NCI-H446 (cell line): ENCODE measurements at regions not wholly inside any gene's neighbourhood (a gene's known extent, or its start where the extent isn't known, plus 50 kb on each side); places are given as distances from the start of the nearest gene placed in this dataset.

ENCODE experiments used
- DNase-seq, 2 experiments: peaks; one replicate each; lab custom pipeline; 2025; lab: John Stamatoyannopoulos, UW

DNA sequence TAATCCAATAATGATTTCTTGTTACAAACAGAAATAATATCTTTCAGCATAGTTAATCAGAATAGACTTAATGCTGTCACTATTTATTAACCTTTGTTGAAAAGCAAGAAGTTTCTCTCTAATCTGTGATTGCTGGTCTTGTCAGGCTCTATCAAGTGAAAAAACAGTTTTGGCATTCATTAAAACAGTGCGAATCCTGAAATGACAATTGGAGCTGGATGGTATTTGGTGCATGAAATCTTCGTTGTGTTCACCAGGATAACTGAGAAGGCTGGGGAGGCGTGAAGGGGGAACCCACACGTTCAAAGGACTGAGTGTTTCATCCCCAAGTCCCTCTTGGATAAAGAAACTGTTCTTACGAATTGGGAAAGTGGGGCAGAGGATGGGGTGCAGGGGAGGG lies 190.2 kb upstream of the MYL2 start:
- no peak for DNase-seq

DNA sequence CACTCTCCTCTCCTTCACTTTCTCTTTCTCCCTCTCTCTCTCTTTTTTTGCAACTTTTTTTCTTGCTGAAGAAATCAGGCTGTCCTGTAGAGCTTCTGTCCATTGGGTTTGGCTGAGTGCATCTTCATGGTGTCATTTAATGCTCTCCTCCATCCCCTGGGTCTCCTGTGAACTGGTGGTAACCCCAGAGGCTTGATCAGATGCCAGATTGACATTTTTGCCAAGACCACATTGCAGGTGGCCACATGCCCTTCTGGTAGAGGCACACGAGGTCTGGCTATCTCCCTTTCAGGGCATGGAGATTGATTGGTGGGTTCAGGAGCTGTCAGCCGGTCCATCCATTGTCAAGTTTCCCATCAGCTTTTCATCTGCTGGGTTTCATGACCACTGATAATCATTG lies 188.3 kb upstream of the MYL2 start:
- DNase-seq = no peak

DNA sequence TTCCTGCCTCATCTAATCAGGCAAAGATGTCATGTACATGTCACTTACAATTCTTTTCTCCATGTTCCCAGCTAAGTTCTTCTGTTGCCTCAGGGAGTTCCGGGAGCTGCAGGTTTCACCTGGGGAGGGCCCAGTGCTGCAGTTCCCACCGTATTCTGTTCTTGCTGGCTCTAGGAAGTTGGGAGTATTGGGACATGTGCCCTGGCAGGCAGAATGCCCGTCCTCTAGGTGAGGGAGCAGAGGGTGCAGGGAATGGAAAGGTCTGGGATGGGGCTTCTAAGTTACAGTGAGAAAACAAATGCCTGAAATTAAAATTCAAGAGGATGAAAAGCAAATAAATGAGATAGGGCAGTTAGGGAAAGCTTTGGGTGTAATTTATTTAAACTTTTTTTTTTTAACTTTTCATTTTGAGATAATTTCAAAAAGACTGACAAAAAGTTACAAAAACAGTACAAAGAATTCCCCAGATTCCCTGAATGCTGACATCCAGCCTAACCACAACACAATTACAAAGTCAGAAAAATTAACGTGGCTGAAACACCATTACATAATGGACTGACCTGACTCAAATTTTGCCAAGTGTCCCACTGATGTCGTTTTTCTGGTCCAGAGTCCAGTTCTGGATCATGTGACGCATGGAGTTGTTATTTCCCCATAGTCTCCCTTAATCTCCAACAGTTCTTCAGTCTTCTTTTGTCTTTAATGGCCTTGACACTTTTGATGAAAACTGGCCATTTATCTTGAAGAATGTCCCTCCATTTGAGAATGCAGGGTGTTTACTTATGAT lies 187.2 kb upstream of the MYL2 start:
- no peak for DNase-seq

DNA sequence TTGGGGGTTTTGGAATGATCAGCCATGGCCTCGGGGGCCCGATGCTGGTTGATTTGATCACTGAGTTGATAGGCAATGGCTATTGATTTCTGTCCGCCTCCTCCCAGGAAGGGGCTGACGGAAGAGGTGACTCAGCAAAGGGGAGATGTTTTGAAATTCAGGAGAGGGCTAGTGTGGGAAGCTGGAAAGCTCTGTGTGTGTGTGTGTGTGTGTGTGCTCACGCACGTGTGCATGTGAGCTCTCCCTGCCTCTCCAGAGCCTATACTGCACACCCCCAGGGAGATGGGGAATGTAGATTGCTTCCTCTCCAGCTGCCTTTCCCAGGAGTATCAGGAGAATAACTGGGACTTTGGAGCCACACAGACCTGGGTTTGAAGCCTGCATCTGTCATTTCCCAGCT lies 184.9 kb upstream of the MYL2 start:
- no peak for DNase-seq

DNA sequence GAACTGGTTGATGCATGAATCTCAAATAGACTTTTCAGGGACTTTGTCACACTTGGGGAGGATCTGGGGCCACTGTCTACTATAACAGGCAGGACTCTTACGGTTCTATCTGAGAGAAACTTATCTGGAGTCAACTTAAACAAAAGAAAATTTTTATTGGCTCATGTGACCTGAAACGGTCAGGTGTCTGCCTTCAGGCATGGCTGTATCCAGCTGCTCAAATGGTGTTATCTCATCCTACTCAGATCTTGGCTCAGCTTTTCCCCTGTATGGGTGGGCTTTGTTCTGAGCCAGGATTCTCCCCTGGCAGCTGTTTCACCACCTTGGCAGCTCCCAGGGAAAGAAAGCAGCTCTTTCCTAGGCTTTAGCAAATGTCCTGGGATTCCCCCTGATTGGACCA lies 183.2 kb upstream of the MYL2 start:
- DNase-seq = no peak

DNA sequence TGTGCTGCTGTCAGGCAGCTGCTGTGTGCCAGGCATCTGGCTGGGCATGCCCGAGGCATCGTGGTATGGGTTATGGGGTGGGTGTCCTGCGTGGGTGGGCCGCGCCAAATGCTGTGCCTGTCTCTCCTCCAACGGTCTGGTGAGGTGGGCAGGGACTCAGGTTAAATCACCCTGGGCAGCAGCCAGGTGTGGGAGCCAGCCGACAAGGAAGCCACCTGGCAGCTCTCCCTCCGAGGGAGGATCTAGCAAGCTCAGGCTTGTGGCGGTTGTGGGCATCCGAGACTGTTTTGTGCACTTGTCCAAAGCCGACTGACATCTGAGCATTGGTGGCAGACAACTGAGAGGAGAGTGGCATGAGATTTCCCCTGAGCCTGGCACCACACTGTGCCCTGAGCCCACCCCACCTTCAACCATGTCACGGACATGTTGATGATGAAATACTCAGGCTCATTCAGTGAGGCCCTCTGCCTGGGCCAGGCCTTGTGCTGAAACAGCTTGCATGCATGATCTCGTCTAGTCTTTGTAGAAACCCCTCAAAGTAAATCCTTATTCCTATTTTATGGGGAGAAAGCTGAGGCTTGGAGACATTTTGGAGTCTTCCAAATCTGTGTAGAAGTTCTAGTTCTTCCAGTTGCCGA lies 181.8 kb upstream of the MYL2 start:
- DNase-seq = no peak

DNA sequence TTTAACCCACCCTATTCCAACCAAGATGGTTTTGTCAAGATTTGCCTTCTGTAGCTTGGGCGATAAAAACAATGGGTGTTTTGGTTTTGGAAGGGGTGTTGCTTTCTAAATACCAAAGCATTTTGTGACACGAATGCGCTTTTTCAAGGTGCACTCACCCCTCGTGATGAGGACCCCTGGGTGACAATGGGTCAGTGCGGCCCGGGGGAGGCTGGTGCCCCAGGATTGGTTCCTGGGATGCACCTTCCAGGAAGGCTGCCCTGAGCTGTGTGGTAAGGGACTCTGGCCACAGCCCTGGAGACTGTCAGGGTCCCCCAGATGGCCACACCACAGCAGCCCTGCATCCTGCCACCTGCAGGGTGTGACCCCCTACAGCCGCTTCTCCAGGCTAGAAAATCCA lies 180.6 kb upstream of the MYL2 start:
- DNase-seq = no peak

DNA sequence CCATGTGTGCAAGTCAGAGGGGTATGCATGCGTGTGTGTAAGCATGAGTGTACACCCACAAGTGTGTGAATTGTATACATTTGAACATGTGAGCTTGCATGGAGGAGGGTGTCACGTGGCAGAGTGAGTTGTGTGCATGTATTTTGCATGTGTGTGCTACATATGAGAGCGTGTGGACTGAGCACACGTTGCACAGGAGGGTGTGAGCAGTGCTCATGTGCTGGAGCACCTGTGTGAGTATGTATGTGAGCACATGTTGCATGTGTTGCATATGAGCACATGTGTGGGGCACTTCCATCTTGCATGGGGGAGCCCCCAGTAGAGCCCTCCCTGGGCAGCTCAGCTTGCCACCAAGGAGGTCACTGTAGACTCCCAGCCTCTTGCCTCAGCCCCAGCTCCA lies 180.2 kb upstream of the MYL2 start:
- no peak for DNase-seq

DNA sequence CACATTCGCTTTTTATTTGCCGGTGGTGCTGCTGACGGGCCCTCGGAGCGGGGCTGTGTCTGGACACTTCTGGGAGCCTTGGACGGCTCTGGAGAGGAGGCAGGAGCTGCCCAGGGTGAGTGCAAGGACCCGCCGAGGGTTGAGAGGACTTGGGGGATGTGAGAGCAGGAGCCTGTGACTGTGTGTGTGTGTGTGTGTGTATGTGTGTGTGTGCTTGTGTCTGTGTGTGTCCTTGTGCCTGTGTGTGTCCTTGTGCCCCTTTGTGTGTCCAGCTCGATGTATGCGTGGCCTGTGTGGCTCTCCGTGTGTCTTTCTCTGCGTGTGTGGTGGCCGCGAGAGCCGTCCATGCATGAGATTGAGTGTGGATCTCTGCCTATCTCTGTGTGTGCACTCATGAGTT lies 179.6 kb upstream of the MYL2 start:
- no peak for DNase-seq

DNA sequence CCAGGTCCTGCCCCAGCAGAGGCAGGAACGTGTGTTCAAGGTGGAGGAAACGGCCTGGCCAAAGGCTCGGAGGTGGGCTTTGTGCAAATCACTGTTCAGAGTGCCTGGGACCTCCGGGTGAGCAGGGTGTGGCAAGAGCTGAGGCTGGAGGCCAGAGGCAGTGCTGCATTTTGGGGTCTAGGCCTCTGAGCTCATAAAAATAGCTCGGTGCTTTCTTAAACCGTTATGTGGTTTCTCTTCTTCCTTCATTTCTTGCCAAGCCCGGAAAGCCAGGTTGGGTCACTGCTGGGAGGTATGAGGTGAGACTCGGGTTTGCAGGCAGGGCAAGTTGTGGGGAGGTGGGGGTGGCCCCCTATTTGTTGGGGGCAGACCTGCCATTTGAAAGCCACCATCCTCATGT lies 178.8 kb upstream of the MYL2 start:
- no peak for DNase-seq

DNA sequence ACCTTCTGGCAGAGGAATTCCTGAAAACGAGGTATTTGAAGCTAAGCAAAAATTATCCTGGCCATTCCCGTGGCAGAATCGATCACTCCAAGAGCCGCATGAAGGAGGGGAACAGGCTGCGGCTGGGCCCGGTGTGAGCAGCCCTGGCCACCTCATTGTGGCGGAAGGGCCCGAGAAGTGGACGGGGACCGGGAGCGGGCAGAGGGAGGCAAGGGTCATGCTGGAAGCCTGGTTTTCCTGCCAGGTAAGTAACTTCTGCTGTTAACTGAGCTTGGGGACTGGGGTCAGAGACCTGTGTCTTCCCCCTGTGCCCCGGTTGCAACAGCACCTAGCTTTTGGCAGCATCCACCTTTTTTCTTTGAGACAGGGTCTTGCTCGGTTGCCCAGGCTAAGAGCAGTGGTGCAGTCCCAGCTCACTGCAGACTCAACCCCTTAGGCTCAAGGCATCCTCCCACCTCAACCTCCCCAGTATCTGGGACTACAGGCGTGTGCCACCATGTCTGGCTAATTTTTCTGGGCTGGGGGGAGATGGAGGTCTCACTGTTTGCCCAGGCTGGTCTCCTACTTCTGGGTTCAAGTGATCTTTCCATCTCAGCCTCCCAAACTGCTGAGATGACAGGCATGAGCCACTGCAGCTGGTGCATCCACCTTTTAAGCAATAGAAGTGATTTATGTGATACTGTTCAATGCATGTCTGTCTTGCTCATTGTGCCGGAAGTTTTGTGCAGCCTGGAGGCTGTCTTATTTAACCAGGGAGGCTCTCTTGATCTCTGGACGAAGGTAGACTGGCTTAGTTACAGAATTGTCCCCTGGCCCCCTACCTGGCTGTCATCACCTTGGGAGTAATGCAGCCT lies 174.0 kb upstream of the MYL2 start:
- DNase-seq = no peak

DNA sequence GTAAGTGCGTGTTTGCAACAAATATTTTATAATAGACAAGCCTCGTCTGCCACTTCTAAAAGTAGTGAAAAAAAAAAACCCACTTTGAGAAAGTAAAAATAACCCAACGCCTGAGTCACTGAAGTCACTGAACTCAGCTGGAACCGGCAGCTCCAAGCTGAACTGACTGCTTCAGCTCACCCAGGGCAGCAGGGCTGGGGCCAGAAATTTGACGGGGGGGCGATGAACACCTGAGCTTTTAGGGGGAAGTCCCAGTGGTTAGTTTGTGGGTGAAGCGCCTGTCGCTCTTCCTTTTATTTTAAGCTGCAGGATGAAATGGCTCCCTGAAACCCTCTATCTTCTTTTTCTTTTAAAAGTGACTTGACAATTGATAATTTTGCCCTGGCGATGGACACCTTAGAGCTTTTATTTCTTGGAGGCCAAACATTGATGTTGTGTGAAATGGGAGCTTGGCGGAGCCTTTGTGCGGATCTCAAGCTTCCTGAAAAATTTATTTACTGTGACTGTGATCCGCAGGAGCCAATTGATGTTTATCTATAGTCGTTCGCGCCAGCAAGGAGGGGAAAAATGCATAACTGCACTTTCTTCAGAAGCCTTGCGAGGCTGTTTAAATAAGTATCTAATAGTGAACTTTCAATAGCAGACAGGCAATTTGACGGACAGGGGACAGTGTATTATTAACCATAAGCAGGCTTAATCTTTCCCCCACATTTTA lies 173.2 kb upstream of the MYL2 start:
- DNase-seq = no peak

DNA sequence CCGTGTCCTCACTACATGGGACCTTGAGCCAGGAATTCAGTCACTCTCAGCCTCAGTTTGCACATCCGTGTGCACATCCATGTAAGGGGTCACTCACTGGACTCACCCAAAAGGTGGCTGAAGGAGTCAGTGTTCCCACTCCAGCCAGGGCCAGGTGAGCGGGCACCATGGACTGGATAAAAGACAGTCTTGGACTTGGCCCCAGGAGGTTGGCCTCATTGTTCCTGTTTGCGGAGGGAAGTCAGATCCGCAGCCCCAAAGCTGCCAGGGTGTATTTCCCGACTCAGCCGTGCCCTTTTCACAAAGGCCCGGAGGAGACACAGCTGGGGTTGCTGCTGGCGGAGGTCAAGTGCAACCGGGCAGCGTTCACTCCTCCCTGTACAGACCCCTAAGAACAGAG lies 170.7 kb upstream of the MYL2 start:
- no peak for DNase-seq

DNA sequence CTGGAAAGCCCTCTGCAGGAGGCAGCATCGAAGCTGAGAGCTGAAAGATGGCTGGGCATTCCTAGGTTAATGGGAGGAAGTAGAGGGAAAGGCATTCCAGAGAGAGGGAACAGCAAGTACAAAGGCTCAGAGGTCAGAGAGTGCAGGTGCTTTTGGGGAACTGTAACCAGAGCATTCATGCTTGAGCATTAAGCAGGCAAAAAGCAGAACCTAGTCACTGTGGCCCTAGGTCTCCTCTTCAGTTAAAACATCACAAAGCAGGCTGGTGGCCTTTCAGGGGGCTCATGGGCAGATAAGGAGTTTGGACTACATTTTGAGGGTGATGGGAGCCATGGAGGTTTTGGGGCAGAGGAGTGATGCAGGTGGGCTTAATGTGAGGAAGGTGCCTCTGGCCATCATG lies 169.2 kb upstream of the MYL2 start:
- no peak for DNase-seq

DNA sequence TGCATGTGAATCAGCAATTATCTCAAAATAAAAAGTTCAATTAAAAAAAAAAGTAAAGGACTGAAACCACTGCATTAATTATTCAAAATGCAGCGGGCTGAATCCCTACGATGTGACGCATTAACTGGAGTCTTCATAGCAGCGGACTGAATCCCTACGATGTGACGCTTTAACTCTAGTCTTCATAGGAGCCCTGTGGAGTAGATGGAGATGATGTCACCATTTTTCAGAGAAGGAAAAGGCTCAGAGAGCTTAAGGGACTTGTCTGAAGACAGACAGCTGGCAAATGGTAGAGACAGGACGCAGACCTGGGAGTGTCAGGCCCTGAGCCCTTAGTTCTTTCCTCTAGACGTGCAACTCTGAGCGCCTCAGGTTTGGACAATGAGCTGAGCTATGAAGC lies 168.0 kb upstream of the MYL2 start:
- no peak for DNase-seq

DNA sequence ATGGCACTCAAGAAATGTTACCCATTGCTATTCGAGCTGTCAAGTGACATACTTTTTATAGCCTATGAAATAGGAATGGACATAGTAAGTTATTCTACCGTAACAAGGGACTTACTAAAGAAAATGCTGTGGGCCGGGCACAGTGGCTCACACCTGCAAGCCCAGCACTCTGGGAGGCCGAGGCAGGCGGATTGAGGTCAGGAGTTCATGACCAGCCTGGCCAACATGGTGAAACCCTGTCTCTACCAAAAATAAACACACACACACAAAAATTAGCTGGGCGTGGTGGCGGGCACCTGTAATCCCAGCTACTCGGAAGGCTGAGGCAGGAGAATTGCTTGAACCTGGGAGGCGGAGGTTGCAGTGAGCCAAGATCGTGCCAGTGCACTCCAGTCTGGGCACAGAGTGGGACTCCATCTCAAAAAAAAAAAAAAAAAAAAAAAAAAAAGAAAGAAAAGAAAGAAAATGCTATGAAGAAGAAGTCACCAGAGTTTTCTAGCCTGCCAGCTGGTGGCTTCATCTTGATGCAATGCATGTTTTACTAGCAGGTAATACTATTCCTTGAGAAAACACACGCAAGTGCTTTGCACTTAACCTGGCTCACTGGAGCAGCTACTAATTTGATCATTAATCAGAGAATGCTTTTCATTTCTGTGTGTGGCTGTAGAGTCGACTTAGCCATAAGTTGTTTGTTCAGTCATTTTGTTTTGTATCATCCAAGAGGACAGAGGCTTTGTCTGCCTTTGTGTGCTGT lies 166.7 kb upstream of the MYL2 start:
- DNase-seq = no peak

DNA sequence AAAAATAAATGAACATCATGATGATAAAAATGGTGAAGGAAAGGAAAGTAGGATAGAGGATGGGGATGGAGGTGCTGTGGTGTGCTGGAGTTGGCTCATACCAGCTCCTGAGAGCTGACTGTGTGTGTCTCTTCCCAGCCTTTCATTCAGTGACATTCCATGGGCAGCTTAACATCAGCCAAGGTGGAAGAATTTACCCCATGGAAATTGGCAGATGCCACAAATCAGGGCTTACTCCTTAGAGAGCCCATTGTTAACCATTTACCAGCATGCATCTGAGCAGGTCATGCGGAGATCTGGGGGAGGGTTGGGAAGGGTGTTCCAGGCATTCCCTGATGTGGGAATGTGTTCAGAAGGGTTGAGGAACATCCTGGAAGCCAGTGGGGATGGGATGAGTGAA lies 164.7 kb upstream of the MYL2 start:
- DNase-seq = no peak

DNA sequence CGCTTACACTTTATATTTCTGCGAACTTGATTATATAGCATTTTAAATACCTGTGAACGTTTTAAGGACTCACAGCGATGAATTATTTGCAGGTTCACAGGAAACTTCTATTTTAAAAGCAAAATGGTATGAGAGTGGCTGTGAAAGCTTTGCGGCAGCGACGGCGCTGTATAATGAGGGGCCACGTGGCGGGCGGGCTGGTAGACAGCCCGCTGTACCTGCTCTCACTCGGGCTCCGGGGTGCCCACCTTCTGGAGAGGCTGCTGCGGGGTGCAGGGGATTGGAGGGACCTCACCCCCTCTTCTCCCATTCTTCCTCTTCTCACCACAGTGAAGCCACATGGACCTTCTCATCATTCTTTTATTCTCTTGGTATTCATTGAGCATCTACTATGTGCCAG lies 164.2 kb upstream of the MYL2 start:
- no peak for DNase-seq

DNA sequence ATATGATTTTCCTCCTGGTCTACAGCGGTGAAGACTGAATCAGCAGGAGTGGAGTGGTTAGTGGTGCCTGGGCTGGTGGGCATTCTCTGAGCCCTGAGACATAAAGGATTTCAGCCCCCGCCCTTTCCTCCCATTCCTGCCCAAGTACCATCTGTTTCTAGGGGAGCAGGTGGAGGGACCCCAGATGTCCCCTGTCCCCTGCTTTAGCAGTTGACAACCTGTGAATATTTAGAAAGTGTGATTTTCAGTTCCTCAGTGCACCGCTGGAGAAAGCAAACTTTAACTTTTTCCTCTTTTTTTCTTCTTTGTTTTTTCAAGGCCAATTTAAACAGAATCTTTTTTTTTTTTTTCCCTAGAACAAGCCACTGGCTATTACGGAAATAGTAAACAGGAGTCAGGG lies 163.8 kb upstream of the MYL2 start:
- DNase-seq = no peak

DNA sequence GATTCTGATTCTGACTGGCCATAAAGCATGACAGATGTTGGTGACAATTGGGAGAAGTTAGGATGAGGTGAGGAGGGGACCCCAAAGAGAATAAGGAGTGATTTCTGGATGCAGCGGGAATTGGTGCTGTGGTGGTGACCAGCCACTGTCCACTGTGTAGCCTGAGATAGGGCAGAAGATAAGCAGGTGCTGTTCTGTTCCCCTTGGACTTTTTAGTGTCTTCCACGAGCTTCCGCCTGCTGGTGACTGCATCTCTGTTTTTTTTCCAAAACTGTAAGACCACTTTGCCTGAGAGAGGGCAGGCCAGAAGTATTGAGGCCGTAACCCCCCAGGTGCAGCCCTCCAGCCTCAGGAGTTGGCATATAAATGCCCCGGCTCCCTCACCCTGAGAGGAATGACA lies 161.2 kb upstream of the MYL2 start:
- DNase-seq = no peak

DNA sequence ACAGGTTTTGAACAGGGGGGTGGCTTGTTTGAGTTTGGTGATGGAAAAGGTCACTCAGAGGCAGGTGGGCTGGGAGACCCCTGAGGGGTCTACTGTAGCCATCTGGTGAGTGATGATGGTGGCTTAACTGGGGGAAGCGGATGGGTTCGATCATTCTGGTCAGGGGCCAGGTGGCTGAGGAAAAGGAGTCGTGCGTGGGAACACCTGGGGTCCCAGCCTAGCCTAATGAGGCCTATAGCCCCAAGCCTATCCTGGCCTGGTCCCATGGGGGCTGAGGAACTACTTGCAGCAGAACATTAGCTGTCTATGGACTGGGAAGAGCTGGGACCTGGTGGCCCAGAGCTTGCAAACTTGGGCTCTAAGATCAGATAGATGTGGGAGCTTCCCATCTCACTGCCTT lies 158.4 kb upstream of the MYL2 start:
- DNase-seq = no peak
